Nucleus accumbens (tissue), 56 donors: ENCODE measurements at regions not wholly inside any gene's neighbourhood (a gene's known extent, or its start where the extent isn't known, plus 50 kb on each side); places are given as distances from the start of the nearest gene placed in this dataset.
"Not testable (repeated sequence)": the region's sequence is repeated elsewhere in the genome, so short reads cannot be mapped to it uniquely, and the experiment has no call there.

ENCODE experiments used
- DNase-seq, 56 donors: peaks; one replicate each; lab custom pipeline; 2025; lab: John Stamatoyannopoulos, UW

DNA sequence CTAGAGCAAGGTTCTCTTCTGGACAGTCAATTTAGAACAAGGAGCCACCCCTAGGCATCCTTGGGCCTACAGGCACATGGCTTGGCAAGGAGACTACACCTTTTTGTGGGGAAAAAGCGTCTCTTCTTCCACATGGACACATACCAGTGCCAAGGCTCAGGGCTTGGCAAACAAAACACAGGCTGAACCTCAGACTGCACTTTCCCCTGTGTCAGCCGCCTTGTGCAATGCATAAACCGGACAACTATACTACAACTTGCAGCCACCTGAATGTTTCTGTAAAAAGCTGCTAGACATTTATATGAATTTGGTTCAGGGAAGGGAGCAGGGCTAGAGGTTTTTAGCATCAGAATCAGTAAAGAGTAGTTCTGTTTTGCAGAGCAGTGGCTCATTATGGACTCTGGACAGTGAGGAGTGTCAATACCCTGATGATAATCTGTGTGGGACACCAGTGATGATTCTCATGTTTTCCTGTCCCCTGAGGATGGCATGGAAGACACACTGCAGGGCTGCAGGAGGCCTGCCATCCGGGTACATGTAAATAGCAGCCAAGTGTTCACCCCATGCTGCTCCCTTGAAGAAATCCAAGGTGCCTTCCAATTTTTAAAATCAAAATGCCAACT is 118.9 kb downstream of the GATA3 start:
- DNase-seq = no peak

GRCh38 chr10:8173866-8174243 is 119.4 kb downstream of the GATA3 start:
- DNase-seq = no peak

DNA sequence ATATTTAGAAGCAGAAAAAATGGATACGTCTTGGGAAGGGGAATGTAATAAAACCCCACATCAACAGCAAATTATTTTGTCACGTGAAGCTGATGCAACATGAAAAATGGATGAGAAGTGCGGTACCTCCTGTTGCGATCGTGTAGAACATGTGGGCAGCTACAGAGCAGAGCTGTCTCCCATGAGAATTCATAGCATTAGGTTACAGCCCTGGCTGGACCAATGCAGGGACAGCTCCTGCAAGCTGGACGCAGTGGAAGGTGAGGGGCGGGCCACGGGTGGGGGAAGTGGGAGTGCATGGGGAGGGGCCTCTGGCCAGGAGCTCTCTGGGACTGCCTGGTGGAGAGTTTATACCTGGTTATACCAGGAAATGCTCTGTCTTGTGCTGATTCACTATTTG is 120.3 kb downstream of the GATA3 start:
- DNase-seq = no peak

- not testable (repeated sequence) for DNase-seq
These were observed 123.0 kb downstream of the GATA3 start for GRCh38 chr10:8177526-8177925.

DNA sequence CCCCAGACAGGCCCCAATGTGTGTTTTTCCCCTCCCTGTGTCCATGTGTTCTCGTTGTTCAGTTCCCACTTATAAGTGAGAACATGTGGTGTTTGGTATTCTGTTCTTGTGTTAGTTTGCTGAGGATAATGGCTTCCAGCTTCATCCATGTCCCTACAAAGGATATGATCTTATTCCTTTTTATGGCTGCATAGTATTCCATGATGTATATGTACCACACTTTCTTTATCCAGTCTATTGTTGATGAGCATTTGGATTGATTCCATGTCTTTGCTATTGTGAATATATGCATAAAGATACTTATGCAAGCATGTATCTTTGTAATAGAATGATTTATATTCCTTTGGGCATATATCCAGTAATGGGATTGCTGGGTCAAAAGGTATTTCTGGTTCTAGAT is 125.3 kb downstream of the GATA3 start:
- DNase-seq = not testable (repeated sequence)

GRCh38 chr10:8180360-8181109 is 126.0 kb downstream of the GATA3 start:
- DNase-seq = no peak

DNA sequence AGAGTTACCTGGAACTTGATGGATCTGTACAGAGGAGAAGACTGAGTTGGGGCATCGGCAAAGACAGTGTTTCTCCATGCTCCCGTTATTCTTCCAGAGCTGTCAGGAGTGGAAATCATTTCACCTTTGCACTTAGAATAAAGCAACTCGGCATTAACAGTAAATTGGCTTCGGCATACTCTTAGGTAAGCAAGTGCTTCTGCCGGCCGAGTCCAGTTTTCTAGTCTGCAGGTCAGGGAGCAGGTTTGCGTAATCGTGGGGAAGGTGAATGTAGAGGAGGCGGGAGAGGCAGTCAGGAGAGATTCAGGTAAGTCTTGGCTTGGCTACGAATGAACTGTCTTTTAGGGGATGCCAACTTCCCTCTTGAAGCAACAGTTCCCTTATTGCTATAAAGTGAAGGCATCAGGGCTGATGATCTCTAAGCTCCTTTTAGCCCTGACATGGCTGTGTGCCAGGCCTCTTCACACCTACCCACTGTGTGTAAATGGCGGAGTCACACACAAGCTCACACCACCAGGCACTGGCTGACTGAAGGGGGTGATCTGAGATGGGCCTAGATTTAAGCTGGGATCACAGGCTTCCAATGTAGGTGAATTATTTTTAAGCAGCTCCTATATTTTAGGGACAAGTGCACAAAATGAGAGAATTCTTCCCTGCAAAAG is 127.1 kb downstream of the GATA3 start:
- no peak for DNase-seq

DNA sequence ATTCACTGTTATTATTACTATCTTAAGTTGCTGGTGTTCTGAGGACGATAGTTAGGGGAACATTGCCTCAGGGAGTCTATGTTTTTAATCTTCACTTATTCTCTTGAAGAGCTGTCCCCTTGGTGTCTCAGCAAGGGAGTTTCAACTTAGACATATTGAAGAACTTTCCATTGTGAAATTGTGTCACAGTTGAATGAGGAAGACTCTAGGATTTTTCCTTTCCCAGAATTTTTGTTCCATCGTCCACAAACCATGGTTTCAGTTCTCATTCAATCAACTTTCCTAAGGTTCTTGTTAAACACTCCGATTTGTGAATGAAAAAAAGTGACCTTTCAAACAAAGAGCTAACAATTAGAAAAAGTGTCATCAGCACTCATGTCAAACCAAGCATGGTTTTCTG is 128.3 kb downstream of the GATA3 start:
- DNase-seq = no peak

DNA sequence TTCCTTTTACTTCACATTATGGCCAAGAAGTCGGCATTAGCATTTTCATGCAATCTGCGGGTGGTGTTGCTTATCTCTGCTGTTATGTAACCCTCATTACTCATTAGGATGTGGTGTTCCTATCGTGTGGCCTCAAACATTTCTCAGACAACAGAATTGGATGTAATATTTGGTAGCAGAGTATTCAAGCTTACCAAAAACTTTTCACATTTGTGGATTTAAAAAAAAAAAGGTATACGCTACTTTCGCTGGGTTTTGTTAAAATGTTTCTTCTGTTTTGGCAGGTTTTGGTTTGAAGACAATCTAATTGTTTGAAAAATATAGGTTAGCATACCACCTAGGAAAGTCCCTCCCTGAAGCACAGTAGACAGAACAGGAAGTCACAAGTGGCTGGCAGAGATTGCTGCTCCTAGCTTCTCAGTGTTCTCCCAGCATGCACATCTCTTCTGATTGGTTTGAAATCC is 128.8 kb downstream of the GATA3 start:
- no peak for DNase-seq

- no peak for DNase-seq
These were observed 132.7 kb downstream of the GATA3 start for GRCh38 chr10:8187171-8187666.

GRCh38 chr10:8189458-8189857 is 135.0 kb downstream of the GATA3 start:
- DNase-seq = no peak

DNA sequence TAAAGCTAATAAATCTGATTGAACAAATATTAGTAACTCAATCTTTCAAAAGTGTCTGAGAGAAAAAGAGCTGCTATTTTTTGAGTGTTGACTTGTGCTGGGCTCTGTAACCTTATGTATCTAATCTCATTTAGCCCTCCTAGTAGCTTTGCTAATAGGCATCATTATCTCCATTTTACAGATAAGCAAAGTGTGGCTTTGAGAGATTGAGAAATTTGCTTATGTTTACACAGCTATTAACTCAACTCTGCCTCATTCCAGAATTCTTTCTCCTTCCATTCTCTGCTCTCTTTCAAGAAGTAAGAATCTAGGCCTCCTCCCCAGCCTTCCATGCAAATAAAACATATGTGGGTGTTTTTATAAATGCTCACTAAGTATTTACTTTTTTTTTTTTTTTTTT is 137.8 kb downstream of the GATA3 start:
- DNase-seq = no peak

- DNase-seq = no peak
These were observed 139.1 kb downstream of the GATA3 start for GRCh38 chr10:8193546-8193945.

GRCh38 chr10:8194050-8194449 is 139.6 kb downstream of the GATA3 start:
- no peak for DNase-seq

DNA sequence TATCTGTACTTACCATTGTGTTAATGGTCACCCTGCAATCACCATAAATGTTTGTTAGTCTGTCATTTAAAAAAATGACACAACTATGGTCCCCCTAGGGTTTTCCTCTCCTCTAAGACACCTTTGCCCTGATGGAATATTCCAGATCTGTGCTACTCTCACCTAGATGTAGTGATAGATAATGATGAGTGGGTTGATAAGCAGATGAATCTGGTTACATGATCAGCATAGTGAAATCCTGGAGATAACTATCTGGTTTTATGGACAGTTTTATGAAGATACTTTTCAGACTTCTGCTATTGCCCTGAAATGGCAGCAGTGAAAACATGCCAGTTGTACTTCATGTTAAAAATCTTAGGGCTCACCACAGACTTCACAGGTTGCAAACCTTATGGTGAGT is 152.4 kb downstream of the GATA3 start:
- no peak for DNase-seq

DNA sequence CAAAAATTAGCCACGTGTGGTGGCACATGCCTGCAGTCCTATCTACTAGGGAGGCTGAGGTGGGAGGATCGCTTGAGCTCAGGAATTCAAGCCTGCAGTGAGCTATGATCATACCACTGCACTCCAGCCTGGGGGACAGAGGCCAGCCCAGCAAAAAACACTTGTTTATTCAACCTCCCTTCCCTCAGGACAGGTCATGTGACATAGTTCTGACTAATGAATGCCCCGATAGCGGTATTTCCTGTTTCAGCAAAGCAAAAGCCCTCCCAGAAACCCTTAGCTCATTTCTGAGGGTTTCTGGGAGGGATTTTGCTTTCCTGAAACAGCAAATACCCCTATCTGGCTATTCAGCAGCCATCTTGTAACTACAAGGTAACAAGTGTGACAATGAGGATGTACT is 157.1 kb downstream of the GATA3 start:
- no peak for DNase-seq

DNA sequence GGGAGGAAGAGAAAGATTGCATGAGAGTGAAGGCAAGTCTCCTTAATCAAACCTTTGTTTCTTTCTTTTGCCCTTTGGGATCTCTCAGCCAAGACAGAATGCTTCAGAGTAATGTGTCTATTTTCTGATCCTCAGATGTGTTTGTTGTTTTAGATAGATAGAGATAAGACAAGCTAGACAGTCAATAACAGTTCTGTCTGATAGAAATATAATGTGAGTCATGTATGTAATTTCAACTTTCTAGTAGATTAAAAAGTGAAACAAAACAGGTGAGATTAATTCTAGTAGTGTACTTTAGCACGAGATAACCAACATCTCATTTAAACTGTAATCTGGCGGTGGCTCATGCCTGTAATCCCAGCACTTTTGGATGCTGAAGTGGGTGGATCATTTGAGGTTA is 159.2 kb downstream of the GATA3 start:
- no peak for DNase-seq

DNA sequence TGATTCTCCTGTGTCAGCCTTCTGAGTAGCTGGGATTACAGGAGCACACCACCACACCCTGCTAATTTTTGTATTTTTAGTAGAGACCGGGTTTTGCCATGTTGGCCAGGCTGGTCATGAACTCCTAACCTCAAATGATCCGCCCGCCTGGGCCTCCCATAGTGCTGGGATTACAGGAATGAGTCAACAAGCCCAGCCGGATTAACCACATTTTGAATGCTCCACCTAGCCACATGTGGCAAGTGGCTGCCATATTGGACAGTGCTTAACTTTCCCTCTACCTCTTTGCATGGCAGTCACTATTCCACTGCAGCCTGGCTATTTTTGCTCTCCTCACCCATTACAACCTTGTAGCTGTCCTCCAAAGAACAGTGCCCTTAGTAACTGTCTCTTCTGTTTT is 160.1 kb downstream of the GATA3 start:
- DNase-seq = no peak

DNA sequence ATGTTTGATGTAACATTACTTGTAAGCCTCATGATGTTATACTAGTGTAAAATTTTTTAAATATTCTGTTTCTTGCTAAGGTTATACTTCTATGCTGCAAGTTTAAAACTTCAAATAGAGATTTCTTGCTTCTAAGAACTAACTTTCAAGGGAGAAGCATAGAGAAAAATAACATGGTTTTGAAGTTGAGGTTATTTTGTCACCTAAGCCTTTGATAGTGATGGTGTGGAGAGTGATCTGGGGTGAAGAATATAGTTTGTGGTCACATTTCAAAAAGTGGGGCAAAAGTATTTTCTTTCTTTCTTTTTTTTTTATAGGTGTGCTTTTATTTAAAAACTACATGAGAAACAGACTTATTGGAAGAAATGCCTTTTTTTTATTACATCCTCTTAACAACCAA is 162.4 kb downstream of the GATA3 start:
- no peak for DNase-seq

GRCh38 chr10:8221451-8221850 is 167.0 kb downstream of the GATA3 start:
- DNase-seq = no peak

DNA sequence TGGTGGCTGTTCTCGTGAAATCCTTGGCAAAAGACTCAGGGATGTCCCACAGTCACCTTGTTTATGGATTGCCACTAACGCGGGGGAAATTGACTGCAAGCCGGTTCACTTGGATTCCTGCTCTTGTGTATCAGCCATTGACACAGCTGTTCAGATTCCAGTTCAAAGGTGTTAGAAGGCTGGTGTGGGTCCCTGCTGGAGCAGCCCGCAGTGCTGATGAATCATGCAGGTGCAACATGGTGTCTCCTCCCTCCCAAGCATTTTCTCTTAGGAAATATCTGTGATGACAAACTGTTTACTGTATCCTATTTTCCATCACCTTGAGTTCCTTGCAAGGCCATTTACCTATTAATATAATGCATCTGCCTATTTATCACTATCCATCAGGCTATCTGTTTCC is 170.1 kb downstream of the GATA3 start:
- DNase-seq = no peak

DNA sequence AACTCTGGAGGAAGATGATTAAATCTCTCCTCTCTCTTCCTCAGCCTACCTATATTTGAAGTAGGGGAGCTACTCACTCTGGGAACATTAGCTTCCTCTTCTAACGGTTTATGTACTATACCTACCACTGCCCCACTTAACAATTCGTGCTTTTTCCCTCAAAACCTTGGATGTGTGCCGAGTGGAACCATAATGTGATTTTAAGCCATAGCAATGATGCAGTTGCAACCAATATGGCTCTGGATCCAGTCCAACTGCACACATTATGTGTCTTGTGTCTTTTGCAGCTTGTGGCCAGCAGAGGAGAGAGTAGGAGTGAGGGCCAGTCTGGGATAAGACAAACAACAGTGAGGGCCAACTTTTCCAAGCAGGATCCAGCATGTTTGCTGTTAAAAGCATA is 170.7 kb downstream of the GATA3 start:
- no peak for DNase-seq
